HepG2 (cell line): ENCODE measurements at regions not wholly inside any gene's neighbourhood (a gene's known extent, or its start where the extent isn't known, plus 50 kb on each side); places are given as distances from the start of the nearest gene placed in this dataset.
A peak's percentile ranks its signal among the peaks of the same experiment; 100 is the strongest.

Source experiments
- ATAC-seq: fragments of 200-7000 bp; cut with Tn5 transposase; 3 replicates; pipeline ENCODE4 v1.9.1; 2020; ENCODE audit warnings: mild to moderate bottlenecking, moderate library complexity
- BruUV-seq: library from RNA; stranded (reverse); fragments of 400-500 nt; replicated peaks from 2 replicates; lab custom pipeline; 2021; lab: Mats Ljungman, UMichigan
- CTCF ChIA-PET: fragments of 300-600 bp; formaldehyde crosslinking; extraction: SDS; loops from one replicate; lab custom pipeline; 2021; ENCODE audit warnings: low total read pairs, inconsistent platforms, low intra/inter-chr PET ratio; lab: Yijun Ruan, JAX
- POLR2A ChIA-PET: fragments of 350-600 bp; sonication (Branson Sonifier 250); formaldehyde crosslinking; loops from one replicate; lab custom pipeline; 2020; ENCODE audit warnings: antibody characterized with exemption, inconsistent platforms; lab: Yijun Ruan, JAX
- DNase-seq: peaks from one replicate; pipeline ENCODE4 v3.0.0-alpha.2; 2015; ENCODE audit warnings: low spot score
- FAIRE-seq: peaks from 3 replicates; lab custom pipeline; 2011; peaks lifted over from hg19 to GRCh38; lab: Jason Lieb, UNC
- H2AFZ ChIP-seq: one replicate; pipeline ENCODE4 v1.6.1; 2011; ENCODE audit warnings: low read length, inconsistent platforms
- H3K27ac ChIP-seq: fragments of 300-600 bp; 3 replicates; pipeline ENCODE4 v1.8.0; 2011; ENCODE audit warnings: mixed run types, mild to moderate bottlenecking, mixed read lengths, low read length, inconsistent platforms; ENCODE audit not compliant: insufficient read depth; ENCODE audit errors: extremely low read length
- H3K27me3 ChIP-seq, 2 experiments: fragments of 200-600 bp in 1 of 2; 2 replicates in 1 of 2; 3 replicates in 1 of 2; pipeline versions ENCODE4 v1.6.0 to v1.8.0; 2011; ENCODE audit warnings: low read length in 2 of 2, mild to moderate bottlenecking in 2 of 2, moderate library complexity in 2 of 2, inconsistent platforms in 1 of 2; ENCODE audit not compliant: insufficient read depth in 2 of 2, control insufficient read depth in 1 of 2
- H3K36me3 ChIP-seq, 2 experiments: fragments of 200-600 bp in 1 of 2; replicated peaks in 1 of 2; 2 replicates in 1 of 2; 3 replicates in 1 of 2; pipeline versions ENCODE4 v1.5.1 to v1.8.0; 2011; ENCODE audit warnings: low read length in 2 of 2, inconsistent platforms in 1 of 2; ENCODE audit not compliant: insufficient read depth in 2 of 2, control insufficient read depth in 1 of 2
- H3K4me1 ChIP-seq: 2 replicates; pipeline ENCODE4 v1.5.1; 2012; ENCODE audit warnings: low read length, inconsistent platforms; ENCODE audit not compliant: insufficient read depth
- H3K4me2 ChIP-seq: 2 replicates; pipeline ENCODE4 v1.6.0; 2011; ENCODE audit warnings: low read depth, low read length, inconsistent platforms
- H3K4me3 ChIP-seq, 3 experiments: fragments of 200-600 bp in 1 of 3; sonication (generic), shearing (Covaris generic) in 1 of 3; replicated peaks in 1 of 3; 2 replicates each; pipeline ENCODE4 v1.5.1; 2011 to 2016; ENCODE audit warnings: low read length in 3 of 3, inconsistent platforms in 2 of 3, low read depth in 2 of 3, mild to moderate bottlenecking in 2 of 3, control low read depth in 1 of 3, mixed read lengths in 1 of 3; ENCODE audit not compliant: insufficient read depth in 1 of 3
- H3K79me2 ChIP-seq: one replicate; pipeline ENCODE4 v1.6.1; 2011; ENCODE audit warnings: low read length, inconsistent platforms; ENCODE audit not compliant: insufficient read depth
- H3K9ac ChIP-seq: 2 replicates; pipeline ENCODE4 v1.6.0; 2011; ENCODE audit warnings: mild to moderate bottlenecking, low read depth, low read length, inconsistent platforms; ENCODE audit not compliant: insufficient read depth
- H3K9me3 ChIP-seq: 2 replicates; pipeline ENCODE4 v1.5.1; 2012; ENCODE audit warnings: mild to moderate bottlenecking, low read length
- H4K20me1 ChIP-seq: 2 replicates; pipeline ENCODE4 v1.6.0; 2011; ENCODE audit warnings: inconsistent platforms, mild to moderate bottlenecking, low read length, moderate library complexity; ENCODE audit not compliant: insufficient read depth
- HMG20A ChIP-seq: IDR thresholded peaks from 2 replicates; pipeline ENCODE4 v1.6.1; 2016; ENCODE audit warnings: borderline replicate concordance
- KDM1A ChIP-seq: IDR thresholded peaks from 2 replicates; pipeline ENCODE4 v1.6.1; 2016; ENCODE audit warnings: missing compliant biosample characterization
- KDM3A ChIP-seq: IDR thresholded peaks from 2 replicates; pipeline ENCODE4 v1.6.1; 2018; ENCODE audit warnings: low read depth, missing compliant biosample characterization
- MAFF ChIP-seq: IDR thresholded peaks from 2 replicates; pipeline ENCODE4 v1.6.1; 2011; ENCODE audit warnings: low read depth, low read length, improper control_type of control experiment
- MAFK ChIP-seq, 2 experiments: IDR thresholded peaks in 1 of 2; conservative IDR thresholded peaks in 1 of 2; 2 replicates each; pipeline ENCODE4 v1.6.1; 2011; ENCODE audit warnings: improper control_type of control experiment in 2 of 2, low read length in 2 of 2
- MIER2 ChIP-seq: IDR thresholded peaks from 2 replicates; pipeline ENCODE4 v1.6.1; 2016; ENCODE audit warnings: missing biosample characterization, missing genetic modification reagents
- NPAS2 ChIP-seq: sonication (generic); formaldehyde crosslinking; IDR thresholded peaks from 2 replicates; pipeline ENCODE4 v1.8.0; 2022; ENCODE audit warnings: mild to moderate bottlenecking, missing genetic modification reagents, borderline replicate concordance
- PAWR ChIP-seq: sonication (generic); formaldehyde crosslinking; IDR thresholded peaks from 2 replicates; pipeline ENCODE4 v1.4.0; 2020; ENCODE audit warnings: missing genetic modification reagents, mild to moderate bottlenecking, borderline replicate concordance
- POLR2A ChIP-seq, 2 experiments: IDR thresholded peaks; 2 replicates each; pipeline ENCODE4 v1.6.1; 2011; ENCODE audit warnings: low read depth in 2 of 2, low read length in 2 of 2, mild to moderate bottlenecking in 1 of 2, moderate library complexity in 1 of 2; ENCODE audit not compliant: insufficient read depth in 1 of 2
- PRMT3 ChIP-seq: sonication (generic); formaldehyde crosslinking; IDR thresholded peaks from 2 replicates; pipeline ENCODE4 v1.8.1; 2022; ENCODE audit warnings: low read depth, mild to moderate bottlenecking, moderate library complexity, missing genetic modification reagents, borderline replicate concordance
- RARG ChIP-seq: sonication (generic); formaldehyde crosslinking; IDR thresholded peaks from 2 replicates; pipeline ENCODE4 v1.4.0; 2020; ENCODE audit warnings: low read depth, mild to moderate bottlenecking, missing genetic modification reagents
- SRSF9 ChIP-seq: fragments of 200-400 bp; formaldehyde crosslinking; IDR thresholded peaks from 2 replicates; pipeline ENCODE4 v1.6.1; 2018; ENCODE audit warnings: borderline replicate concordance, mild to moderate bottlenecking, low read depth, low read length; ENCODE audit not compliant: insufficient read depth, poor library complexity, severe bottlenecking
- SRY ChIP-seq: sonication (generic); formaldehyde crosslinking; IDR thresholded peaks from 2 replicates; pipeline ENCODE4 v1.8.0; 2022; ENCODE audit warnings: mild to moderate bottlenecking, missing genetic modification reagents
- TEF ChIP-seq: sonication (generic); formaldehyde crosslinking; IDR thresholded peaks from 2 replicates; pipeline ENCODE4 v1.5.0; 2020; ENCODE audit warnings: missing genetic modification reagents
- ZFY ChIP-seq: sonication (generic); formaldehyde crosslinking; IDR thresholded peaks from 2 replicates; pipeline ENCODE4 v1.4.0; 2020; ENCODE audit warnings: missing genetic modification reagents
- ZNF850 ChIP-seq: sonication (generic); formaldehyde crosslinking; conservative IDR thresholded peaks from 2 replicates; pipeline ENCODE4 v1.9.0; 2021; ENCODE audit warnings: mild to moderate bottlenecking, missing genetic modification reagents
- WGBS: methylation state at CpG from one replicate; pipeline ENCODE4 v1.1.6; 2017; ENCODE audit warnings: low lambda C conversion rate; 5-methylcytosine and 5-hydroxymethylcytosine counted together
- in situ Hi-C: cut with HindIII; loops from 2 replicates; pipeline ENCODE4 v1.10.0; 2017; ENCODE audit warnings: low pct_unique_long_range_greater_than_20kb; ENCODE audit not compliant: extremely low pct_ligation_motif_present
- intact Hi-C: fragments of 100-400 bp; cut with micrococcal nuclease; formaldehyde crosslinking; loops from one replicate; pipeline ENCODE4 v1.10.0; 2022; ENCODE audit not compliant: unreplicated experiment
- TF ChIP-seq, protein P1 (sequence below): sonication (generic); formaldehyde crosslinking; IDR thresholded peaks from 2 replicates; pipeline ENCODE4 v1.4.0; 2020; ENCODE audit warnings: missing genetic modification reagents
- TF ChIP-seq, protein P2 (sequence below): sonication (generic); formaldehyde crosslinking; IDR thresholded peaks from 2 replicates; pipeline ENCODE4 v1.8.0; 2022; ENCODE audit warnings: mild to moderate bottlenecking, missing genetic modification reagents, moderate library complexity

GRCh38 chr17:70955441-70955840 is 786.1 kb downstream of the KCNJ2 start:
- H3K36me3 ChIP-seq: no peaks in the 10 kb centered on the region
- ATAC-seq (no peak), DNase-seq (no peak), FAIRE-seq (no peak)
- no peak overlapping the region for H3K9ac ChIP-seq
- ChIA-PET CTCF (no interaction called here), POLR2A (no interaction called here)
- H3K79me2 ChIP-seq: no peaks in the 10 kb centered on the region
- peaks cover 90% of the 10 kb centered on the region for H3K9me3 ChIP-seq
- TF ChIP-seq PAWR (CRISPR knock-in tag) (no peak), POLR2A (IDR thresholded peaks at IDR 0.05; ENCODE audit: insufficient read depth in 1 of 2, low read depth in 2 of 2, low read length in 2 of 2) (no peak), MAFK (conservative IDR thresholded peaks at IDR 0.05 in 1 of 2, IDR thresholded peaks at IDR 0.05 in 1 of 2; ENCODE audit: low read length in 2 of 2) (peak; percentile 7 to 59; a peak in 2 of 4 replicates), MAFF (0 out of 2 replicates have a peak, but pooled peaks have one; percentile 22), KDM1A (CRISPR knock-in tag) (no peak), MIER2 (CRISPR knock-in tag) (no peak)
- TF ChIP-seq, protein P1, sequence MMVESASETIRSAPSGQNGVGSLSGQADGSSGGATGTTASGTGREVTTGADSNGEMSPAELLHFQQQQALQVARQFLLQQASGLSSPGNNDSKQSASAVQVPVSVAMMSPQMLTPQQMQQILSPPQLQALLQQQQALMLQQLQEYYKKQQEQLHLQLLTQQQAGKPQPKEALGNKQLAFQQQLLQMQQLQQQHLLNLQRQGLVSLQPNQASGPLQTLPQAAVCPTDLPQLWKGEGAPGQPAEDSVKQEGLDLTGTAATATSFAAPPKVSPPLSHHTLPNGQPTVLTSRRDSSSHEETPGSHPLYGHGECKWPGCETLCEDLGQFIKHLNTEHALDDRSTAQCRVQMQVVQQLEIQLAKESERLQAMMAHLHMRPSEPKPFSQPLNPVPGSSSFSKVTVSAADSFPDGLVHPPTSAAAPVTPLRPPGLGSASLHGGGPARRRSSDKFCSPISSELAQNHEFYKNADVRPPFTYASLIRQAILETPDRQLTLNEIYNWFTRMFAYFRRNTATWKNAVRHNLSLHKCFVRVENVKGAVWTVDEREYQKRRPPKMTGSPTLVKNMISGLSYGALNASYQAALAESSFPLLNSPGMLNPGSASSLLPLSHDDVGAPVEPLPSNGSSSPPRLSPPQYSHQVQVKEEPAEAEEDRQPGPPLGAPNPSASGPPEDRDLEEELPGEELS (CRISPR knock-in tag): no peak
- no peaks in the 10 kb centered on the region for H3K27me3 ChIP-seq
- no peak overlapping the region for H2AFZ ChIP-seq
- H3K4me1 ChIP-seq: no peaks in the 10 kb centered on the region
- BruUV-seq: no TSS peak
- 28% methylated on average over 7 of the region's 7 CpGs for WGBS
- H3K27ac ChIP-seq: no peak overlapping the region
- H3K4me2 ChIP-seq: no peak overlapping the region
- no peak overlapping the region for H3K4me3 ChIP-seq
- no peaks in the 10 kb centered on the region for H4K20me1 ChIP-seq
- in situ Hi-C loops (no loop called here), intact Hi-C loops (no loop called here)

GRCh38 chr17:70956726-70957125 is 787.4 kb downstream of the KCNJ2 start:
- 2% methylated on average over 5 of the region's 5 CpGs for WGBS
- in situ Hi-C loops: no loop called here
- Histone ChIP-seq H2AFZ (no peak overlapping the region), H3K4me1 (no peaks in the 10 kb centered on the region), H3K27me3 (no peaks in the 10 kb centered on the region), H3K4me3 (no peak overlapping the region), H3K4me2 (no peak overlapping the region), H3K9ac (no peak overlapping the region), H4K20me1 (no peaks in the 10 kb centered on the region), H3K79me2 (no peaks in the 10 kb centered on the region), H3K9me3 (peaks cover 86% of the 10 kb centered on the region), H3K27ac (no peak overlapping the region), H3K36me3 (no peaks in the 10 kb centered on the region)
- FAIRE-seq (no peak), ATAC-seq (no peak), DNase-seq (no peak)
- intact Hi-C loops: no loop called here
- POLR2A ChIA-PET: no interaction called here
- CTCF ChIA-PET: no interaction called here
- BruUV-seq: no TSS peak
- TF ChIP-seq ZNF850 (CRISPR knock-in tag) (no peak), PRMT3 (CRISPR knock-in tag) (no peak), TEF (CRISPR knock-in tag) (no peak), RARG (CRISPR knock-in tag) (no peak), NPAS2 (CRISPR knock-in tag) (no peak), ZFY (CRISPR knock-in tag) (no peak), SRY (CRISPR knock-in tag) (no peak), KDM3A (no peak), SRSF9 (no peak), HMG20A (no peak)
- TF ChIP-seq, protein P2, sequence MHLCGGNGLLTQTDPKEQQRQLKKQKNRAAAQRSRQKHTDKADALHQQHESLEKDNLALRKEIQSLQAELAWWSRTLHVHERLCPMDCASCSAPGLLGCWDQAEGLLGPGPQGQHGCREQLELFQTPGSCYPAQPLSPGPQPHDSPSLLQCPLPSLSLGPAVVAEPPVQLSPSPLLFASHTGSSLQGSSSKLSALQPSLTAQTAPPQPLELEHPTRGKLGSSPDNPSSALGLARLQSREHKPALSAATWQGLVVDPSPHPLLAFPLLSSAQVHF (CRISPR knock-in tag): no peak
